ENCODE measurements at regions not wholly inside any gene's neighbourhood (a gene's known extent, or its start where the extent isn't known, plus 50 kb on each side); places are given as distances from the start of the nearest gene placed in this dataset.
"Not testable (repeated sequence)": the region's sequence is repeated elsewhere in the genome, so short reads cannot be mapped to it uniquely, and the experiment has no call there.

GRCh38 chr3:6367171-6367570, 493.7 kb upstream of the GRM7 start:
- no peak for DNase-seq (ENCODE audit: low read depth in 3 of 3, low spot score in 1 of 3)

DNA sequence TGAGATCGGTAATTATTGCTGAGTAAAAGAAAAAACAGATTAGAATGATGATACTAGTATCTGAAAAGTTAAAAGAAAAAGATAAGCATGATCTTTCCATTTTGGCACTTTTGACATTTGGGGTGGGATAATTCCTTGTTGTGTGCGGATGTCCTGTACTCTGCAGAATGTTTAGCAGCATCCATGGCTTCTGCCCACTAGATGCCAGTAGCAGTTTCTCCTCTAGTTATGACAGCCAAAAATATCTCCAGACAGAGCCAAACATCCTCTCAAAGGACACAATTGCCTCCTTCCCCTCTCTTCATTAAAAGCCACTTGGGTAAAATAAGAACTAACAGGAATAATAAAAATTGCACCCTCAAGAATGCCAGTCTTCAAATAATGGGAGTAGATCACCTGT, 468.8 kb upstream of the GRM7 start:
- DNase-seq (ENCODE audit: low read depth in 3 of 3, low spot score in 1 of 3): no peak

- DNase-seq (ENCODE audit: low read depth in 3 of 3, low spot score in 1 of 3): no peak
These were observed 466.0 kb upstream of the GRM7 start for GRCh38 chr3:6394944-6395343.

- no peak for DNase-seq (ENCODE audit: low read depth in 3 of 3, low spot score in 1 of 3)
These were observed 464.3 kb upstream of the GRM7 start for GRCh38 chr3:6396631-6397030.

DNA sequence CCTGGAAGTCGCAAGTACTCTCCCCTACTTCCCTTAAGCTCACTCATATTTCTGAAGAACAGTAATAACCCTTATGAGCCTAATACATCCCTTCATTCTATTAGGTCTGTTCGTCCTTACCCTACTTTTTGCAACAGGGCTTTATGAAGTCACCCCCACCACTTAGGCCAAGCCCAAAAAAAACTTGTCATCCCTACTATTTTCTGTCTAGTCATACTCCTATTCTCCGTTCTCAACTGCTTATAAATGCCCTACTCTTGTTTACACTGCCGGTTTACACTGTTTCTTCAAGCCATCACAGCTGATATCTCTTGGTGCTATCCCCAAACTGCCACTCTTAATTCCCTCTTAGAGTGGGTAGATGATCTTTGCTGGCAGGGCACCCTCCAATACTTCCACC, 458.2 kb upstream of the GRM7 start:
- not testable (repeated sequence) for DNase-seq (ENCODE audit: low read depth in 3 of 3, low spot score in 1 of 3)

- not testable (repeated sequence) for DNase-seq (ENCODE audit: low read depth in 3 of 3, low spot score in 1 of 3)
These were observed 454.0 kb upstream of the GRM7 start for GRCh38 chr3:6406923-6407322.

DNA sequence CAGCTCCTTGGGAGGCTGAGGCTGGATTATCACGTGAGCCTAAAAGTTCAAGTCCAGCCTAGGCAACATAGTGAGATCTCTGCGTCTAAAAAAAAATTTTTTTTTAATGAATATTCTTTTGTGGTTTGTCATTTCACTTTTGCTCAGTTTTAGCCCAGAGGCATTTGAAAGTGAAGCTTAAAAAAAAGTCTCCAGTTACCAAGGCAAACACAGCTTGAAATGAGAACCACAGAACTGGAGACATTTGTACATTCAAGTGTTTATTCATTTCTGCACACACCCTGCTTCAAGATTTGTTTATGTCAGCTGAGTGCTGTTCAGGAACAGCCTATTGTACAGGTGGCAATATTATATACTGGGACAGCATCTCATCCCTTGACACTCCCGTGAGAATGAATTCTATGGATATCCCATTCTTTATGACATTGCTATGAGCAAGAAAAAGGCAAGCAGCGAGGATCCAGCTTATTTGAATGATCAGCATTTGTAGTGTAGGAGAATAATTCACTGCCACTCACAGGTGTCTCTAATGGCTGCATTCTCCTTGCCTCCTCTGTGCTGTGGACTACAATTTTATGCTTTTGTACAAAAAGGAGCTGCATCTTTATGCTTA, 444.8 kb upstream of the GRM7 start:
- no peak for DNase-seq (ENCODE audit: low read depth in 3 of 3, low spot score in 1 of 3)

GRCh38 chr3:6417174-6417573, 443.7 kb upstream of the GRM7 start:
- DNase-seq (ENCODE audit: low read depth in 3 of 3, low spot score in 1 of 3): no peak

- no peak for DNase-seq (ENCODE audit: low read depth in 3 of 3, low spot score in 1 of 3)
These were observed 442.4 kb upstream of the GRM7 start for GRCh38 chr3:6418485-6418884.

- DNase-seq (ENCODE audit: low read depth in 3 of 3, low spot score in 1 of 3): no peak
These were observed 439.1 kb upstream of the GRM7 start for GRCh38 chr3:6421666-6422445.

GRCh38 chr3:6425289-6425820, 435.6 kb upstream of the GRM7 start:
- DNase-seq (ENCODE audit: low read depth in 3 of 3, low spot score in 1 of 3): no peak

DNA sequence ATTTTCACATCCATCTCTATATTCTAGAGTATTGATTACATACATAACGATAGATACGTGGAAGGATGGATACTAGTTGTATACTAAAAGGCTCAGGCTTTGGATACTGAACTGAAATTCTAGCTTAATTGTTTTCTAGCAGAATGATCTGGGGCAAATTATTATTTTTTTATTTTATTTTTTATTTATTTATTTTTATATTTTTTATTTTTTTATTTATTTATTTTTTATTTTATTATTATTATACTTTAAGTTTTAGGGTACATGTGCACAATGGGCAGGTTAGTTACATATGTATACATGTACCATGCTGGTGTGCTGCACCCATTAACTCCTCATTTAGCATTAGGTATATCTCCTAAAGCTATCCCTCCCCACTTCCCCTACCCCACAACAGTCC, 432.6 kb upstream of the GRM7 start:
- not testable (repeated sequence) for DNase-seq (ENCODE audit: low read depth in 3 of 3, low spot score in 1 of 3)

- no peak for DNase-seq (ENCODE audit: low read depth in 3 of 3, low spot score in 1 of 3)
These were observed 425.0 kb upstream of the GRM7 start for GRCh38 chr3:6435951-6436350.

GRCh38 chr3:6437631-6438030, 423.3 kb upstream of the GRM7 start:
- no peak for DNase-seq (ENCODE audit: low read depth in 3 of 3, low spot score in 1 of 3)

DNA sequence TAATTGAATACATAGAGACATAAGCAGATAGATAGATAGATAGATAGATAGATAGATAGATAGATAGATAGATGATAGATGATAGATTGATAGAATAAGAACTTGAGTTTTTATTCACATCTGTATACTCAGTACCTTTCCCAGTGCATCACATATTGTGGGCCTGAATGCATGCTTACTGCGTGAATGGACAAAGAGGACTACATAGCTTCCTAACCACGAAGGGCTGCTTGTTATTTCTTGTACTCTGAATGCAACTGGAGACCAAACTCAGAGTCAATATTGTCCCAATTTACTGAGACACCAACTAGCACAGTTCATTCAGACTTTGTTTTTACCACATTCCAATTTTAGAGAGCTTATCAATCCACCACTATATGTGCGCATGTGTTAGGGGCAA, 422.9 kb upstream of the GRM7 start:
- DNase-seq (ENCODE audit: low read depth in 3 of 3, low spot score in 1 of 3): no peak

DNA sequence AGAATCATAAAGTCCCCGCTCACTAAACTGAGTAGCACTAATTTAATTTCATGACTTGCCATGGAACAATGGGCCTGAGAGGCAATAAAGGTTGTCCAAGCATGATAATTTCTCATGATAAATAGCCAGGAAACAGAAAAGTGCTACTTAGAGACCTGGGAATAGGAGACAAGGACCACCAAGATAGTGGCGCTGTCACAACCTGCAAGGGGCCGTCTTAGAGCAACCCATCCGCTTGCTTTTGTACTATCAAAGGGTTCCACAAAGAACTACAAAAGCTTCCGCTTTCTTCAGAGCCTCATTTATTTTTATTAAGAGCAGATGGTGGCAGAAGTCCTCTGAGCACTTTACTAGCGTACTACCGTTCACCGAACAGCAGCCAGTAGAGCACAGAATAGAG, 421.7 kb upstream of the GRM7 start:
- DNase-seq (ENCODE audit: low read depth in 3 of 3, low spot score in 1 of 3): no peak

- no peak for DNase-seq (ENCODE audit: low read depth in 3 of 3, low spot score in 1 of 3)
These were observed 421.1 kb upstream of the GRM7 start for GRCh38 chr3:6439824-6440223.

DNA sequence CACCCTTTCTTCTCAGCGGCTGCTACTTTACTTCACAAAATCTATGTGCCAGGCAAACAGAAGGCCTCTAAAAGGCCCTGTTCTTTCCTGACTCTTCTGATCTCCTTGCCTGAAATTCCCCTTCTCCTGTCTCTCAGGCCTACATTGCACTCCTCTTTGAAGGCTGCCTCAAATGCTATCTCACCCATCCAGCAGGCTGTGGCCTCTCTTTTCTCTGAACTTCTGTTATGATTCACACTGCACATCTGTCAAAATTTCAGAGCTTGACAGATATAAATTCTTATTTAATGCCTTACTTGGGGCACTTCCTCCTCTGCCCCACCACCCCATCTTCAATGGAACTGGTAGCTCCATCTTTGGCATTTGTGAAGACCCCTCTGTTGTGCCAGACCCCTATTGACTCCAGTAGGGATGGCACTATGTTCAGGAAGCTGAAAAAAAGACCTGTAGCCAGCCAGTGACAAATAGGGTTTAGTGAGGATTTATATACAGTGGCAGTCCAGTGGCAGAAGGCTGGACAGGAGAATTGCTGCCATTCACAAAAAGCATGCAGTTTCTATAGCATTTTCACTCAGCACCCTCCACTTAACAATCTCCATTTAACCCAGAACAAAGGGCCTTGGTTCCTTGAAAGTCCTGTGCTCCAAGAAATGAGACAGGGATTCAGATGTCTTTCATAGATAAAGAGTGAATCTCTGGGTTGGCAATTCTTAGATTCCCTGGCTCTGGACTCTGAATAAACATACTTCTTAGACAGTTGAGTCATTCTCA, 415.8 kb upstream of the GRM7 start:
- no peak for DNase-seq (ENCODE audit: low read depth in 3 of 3, low spot score in 1 of 3)

GRCh38 chr3:6447166-6447801, 413.6 kb upstream of the GRM7 start:
- no peak for DNase-seq (ENCODE audit: low read depth in 3 of 3, low spot score in 1 of 3)

- DNase-seq (ENCODE audit: low read depth in 3 of 3, low spot score in 1 of 3): no peak
These were observed 412.9 kb upstream of the GRM7 start for GRCh38 chr3:6448011-6448410.

DNA sequence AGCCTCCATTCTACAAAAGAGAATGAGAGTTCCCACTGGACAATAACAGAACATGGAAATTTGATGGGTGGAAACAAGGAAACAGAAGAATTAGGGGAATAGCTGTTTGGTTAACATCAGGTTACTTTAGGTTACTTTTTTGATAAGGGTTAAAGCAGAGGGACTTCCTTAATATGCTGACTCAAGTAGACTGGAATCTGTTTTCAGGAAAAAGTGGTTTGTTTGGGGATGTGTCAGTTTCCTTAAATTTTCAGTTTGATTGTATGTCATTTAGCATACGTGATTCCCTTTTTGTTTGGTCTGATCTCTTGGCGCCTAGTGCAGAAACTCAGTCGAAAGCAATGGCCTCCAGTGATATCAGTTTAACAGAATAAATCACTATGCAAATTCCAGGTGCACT, 411.8 kb upstream of the GRM7 start:
- no peak for DNase-seq (ENCODE audit: low read depth in 3 of 3, low spot score in 1 of 3)
